Head of caudate nucleus (tissue), 42 donors: ENCODE measurements at regions not wholly inside any gene's neighbourhood (a gene's known extent, or its start where the extent isn't known, plus 50 kb on each side); places are given as distances from the start of the nearest gene placed in this dataset.

Source experiments
- DNase-seq, 42 donors: peaks; one replicate each; pipeline versions ENCODE4 v3.0.0 to v3.0.0-alpha.2; 2020 to 2021; ENCODE audit warnings: mixed read lengths in 7 of 42
- intact Hi-C: fragments of 100-400 bp; cut with DNase I; formaldehyde crosslinking; loops from one replicate; pipeline ENCODE4 v1.15.0; 2022

GRCh38 chr11:133726542-133726941, 118.8 kb downstream of the SPATA19 start:
- no peak for DNase-seq

GRCh38 chr11:133724116-133724515, 121.2 kb downstream of the SPATA19 start:
- intact Hi-C loops: no loop called here
- no peak for DNase-seq

More at GRCh38 chr11:133726542-133726941, 118.8 kb downstream of the SPATA19 start:
- intact Hi-C loops: no loop called here

- intact Hi-C loops: no loop called here
Observed at GRCh38 chr11:133723056-133723455, 122.3 kb downstream of the SPATA19 start.

GRCh38 chr11:133720951-133721350, 124.4 kb downstream of the SPATA19 start:
- intact Hi-C loops: no loop called here
- DNase-seq: no peak

More at GRCh38 chr11:133723056-133723455, 122.3 kb downstream of the SPATA19 start:
- no peak for DNase-seq

GRCh38 chr11:133719532-133720235, 125.6 kb downstream of the SPATA19 start:
- intact Hi-C loops: no loop called here
- no peak for DNase-seq

GRCh38 chr11:133718831-133719230, 126.5 kb downstream of the SPATA19 start:
- intact Hi-C loops: no loop called here
- DNase-seq: no peak

GRCh38 chr11:133718238-133718637, 127.1 kb downstream of the SPATA19 start:
- intact Hi-C loops: no loop called here
- no peak for DNase-seq

- intact Hi-C loops: no loop called here
- DNase-seq: no peak
Observed at GRCh38 chr11:133716602-133717001, 128.7 kb downstream of the SPATA19 start.

GRCh38 chr11:133715602-133716001, 129.7 kb downstream of the SPATA19 start:
- intact Hi-C loops: no loop called here
- DNase-seq: no peak

GRCh38 chr11:133714471-133715375, 130.6 kb downstream of the SPATA19 start:
- intact Hi-C loops: no loop called here
- DNase-seq: no peak

GRCh38 chr11:133713844-133714243, 131.5 kb downstream of the SPATA19 start:
- intact Hi-C loops: no loop called here
- DNase-seq: no peak

- intact Hi-C loops: no loop called here
- no peak for DNase-seq
Observed at GRCh38 chr11:133713406-133713805, 131.9 kb downstream of the SPATA19 start.

GRCh38 chr11:133712051-133712560, 133.2 kb downstream of the SPATA19 start:
- intact Hi-C loops: no loop called here

GRCh38 chr11:133711545-133711944, 133.8 kb downstream of the SPATA19 start:
- intact Hi-C loops: no loop called here
- DNase-seq: no peak

More at GRCh38 chr11:133712051-133712560, 133.2 kb downstream of the SPATA19 start:
- DNase-seq: no peak

- intact Hi-C loops: no loop called here
- no peak for DNase-seq
Observed at GRCh38 chr11:133710681-133711240, 134.6 kb downstream of the SPATA19 start.

- intact Hi-C loops: no loop called here
- no peak for DNase-seq
Observed at GRCh38 chr11:133710241-133710640, 135.1 kb downstream of the SPATA19 start.

GRCh38 chr11:133708547-133709051, 136.7 kb downstream of the SPATA19 start:
- intact Hi-C loops: no loop called here
- DNase-seq: peak in 1 of 42 donors; percentile 9

GRCh38 chr11:133706925-133707794, 138.2 kb downstream of the SPATA19 start:
- intact Hi-C loops: no loop called here
- DNase-seq: no peak

GRCh38 chr11:133705873-133706272, 139.4 kb downstream of the SPATA19 start:
- intact Hi-C loops: no loop called here

More at GRCh38 chr11:133705873-133706272, 139.4 kb downstream of the SPATA19 start:
- DNase-seq: no peak
